WTC11 (cell line): ENCODE measurements at regions not wholly inside any gene's neighbourhood (a gene's known extent, or its start where the extent isn't known, plus 50 kb on each side); places are given as distances from the start of the nearest gene placed in this dataset.

Experiments used
- ATAC-seq: fragments of 200-7000 bp; cut with Tn5 transposase; 2 replicates; pipeline ENCODE4 v1.10.0; 2021; ENCODE audit warnings: mild to moderate bottlenecking, moderate library complexity
- CTCF ChIA-PET: fragments of 300-600 bp; sonication (Branson Sonifier 250); formaldehyde crosslinking; loops from one replicate; lab custom pipeline; 2021; ENCODE audit warnings: antibody characterized with exemption; lab: Charles Lee
- POLR2A ChIA-PET: fragments of 350-600 bp; sonication (Branson Sonifier 250); formaldehyde crosslinking; loops from one replicate; lab custom pipeline; 2021; ENCODE audit warnings: antibody characterized with exemption; lab: Charles Lee
- DNase-seq: peaks from one replicate; pipeline ENCODE4 v3.0.0; 2021; ENCODE audit warnings: low spot score
- H3K27ac Mint-ChIP-seq: 2 replicates; pipeline ENCODE4 v1.8.0; 2021; ENCODE audit warnings: mixed read lengths
- H3K27me3 Mint-ChIP-seq: 2 replicates; pipeline ENCODE4 v1.8.0; 2021; ENCODE audit warnings: low read depth, mild to moderate bottlenecking, moderate library complexity, mixed read lengths
- H3K36me3 Mint-ChIP-seq: 2 replicates; pipeline ENCODE4 v1.8.0; 2021; ENCODE audit warnings: mixed read lengths
- H3K4me1 Mint-ChIP-seq: 2 replicates; pipeline ENCODE4 v1.8.0; 2022; ENCODE audit warnings: mixed read lengths
- H3K4me3 Mint-ChIP-seq: 2 replicates; pipeline ENCODE4 v1.8.0; 2021; ENCODE audit warnings: mild to moderate bottlenecking, moderate library complexity, mixed read lengths
- H3K9me3 Mint-ChIP-seq: 2 replicates; pipeline ENCODE4 v1.8.0; 2021; ENCODE audit warnings: mixed read lengths
- ATF1 ChIP-seq: sonication (generic); formaldehyde crosslinking; IDR thresholded peaks from 2 replicates; pipeline ENCODE4 v1.8.1; 2023; ENCODE audit warnings: mild to moderate bottlenecking, moderate library complexity, missing genetic modification reagents
- CREB1 ChIP-seq: sonication (generic); formaldehyde crosslinking; IDR thresholded peaks from 2 replicates; pipeline ENCODE4 v1.8.0; 2023; ENCODE audit warnings: mild to moderate bottlenecking, missing genetic modification reagents
- CREM ChIP-seq: sonication (generic); formaldehyde crosslinking; IDR thresholded peaks from 2 replicates; pipeline ENCODE4 v1.8.1; 2022; ENCODE audit warnings: mild to moderate bottlenecking, missing genetic modification reagents, moderate library complexity
- FOXJ3 ChIP-seq: sonication (generic); formaldehyde crosslinking; IDR thresholded peaks from 2 replicates; pipeline ENCODE4 v1.9.0; 2021; ENCODE audit warnings: missing genetic modification reagents, mild to moderate bottlenecking, borderline replicate concordance
- FOXP1 ChIP-seq: sonication (generic); formaldehyde crosslinking; IDR thresholded peaks from 2 replicates; pipeline ENCODE4 v1.8.0; 2022; ENCODE audit warnings: missing genetic modification reagents, mild to moderate bottlenecking, moderate library complexity, borderline replicate concordance
- HMGA2 ChIP-seq: fragments of 250-450 bp; sonication (Bioruptor Pico); IDR thresholded peaks from 2 replicates; pipeline ENCODE4 v1.4.0; 2021; ENCODE audit warnings: mild to moderate bottlenecking, moderate library complexity
- JAZF1 ChIP-seq: fragments of 250-450 bp; sonication (Bioruptor Pico); IDR thresholded peaks from 2 replicates; pipeline ENCODE4 v1.9.0; 2021; ENCODE audit warnings: moderate library complexity, mild to moderate bottlenecking, inconsistent platforms
- JUN ChIP-seq: sonication (generic); formaldehyde crosslinking; IDR thresholded peaks from 2 replicates; pipeline ENCODE4 v1.8.0; 2023; ENCODE audit warnings: mild to moderate bottlenecking, missing genetic modification reagents
- NFE2L1 ChIP-seq: sonication (generic); formaldehyde crosslinking; IDR thresholded peaks from 2 replicates; pipeline ENCODE4 v1.8.1; 2023; ENCODE audit warnings: missing genetic modification reagents
- TEAD4 ChIP-seq: sonication (generic); formaldehyde crosslinking; IDR thresholded peaks from 2 replicates; pipeline ENCODE4 v1.8.0; 2022; ENCODE audit warnings: mild to moderate bottlenecking, missing genetic modification reagents
- ZNF232 ChIP-seq: sonication (generic); formaldehyde crosslinking; IDR thresholded peaks from 2 replicates; pipeline ENCODE4 v1.8.0; 2022; ENCODE audit warnings: mild to moderate bottlenecking, missing genetic modification reagents
- TF ChIP-seq, protein P1 (sequence below): sonication (generic); formaldehyde crosslinking; IDR thresholded peaks from 2 replicates; pipeline ENCODE4 v1.8.0; 2022; ENCODE audit warnings: mild to moderate bottlenecking, missing genetic modification reagents
- TF ChIP-seq, protein P2 (sequence below): sonication (generic); formaldehyde crosslinking; IDR thresholded peaks from 2 replicates; pipeline ENCODE4 v1.8.1; 2023; ENCODE audit warnings: mild to moderate bottlenecking, missing genetic modification reagents, moderate library complexity
- TF ChIP-seq, protein P3 (sequence below): sonication (generic); formaldehyde crosslinking; IDR thresholded peaks from 2 replicates; pipeline ENCODE4 v1.8.1; 2023; ENCODE audit warnings: mild to moderate bottlenecking, missing genetic modification reagents
- TF ChIP-seq, protein P4 (sequence below): sonication (generic); formaldehyde crosslinking; IDR thresholded peaks from 2 replicates; pipeline ENCODE4 v1.8.1; 2023; ENCODE audit warnings: mild to moderate bottlenecking, moderate library complexity, missing genetic modification reagents
- TF ChIP-seq, protein P5 (sequence below): sonication (generic); formaldehyde crosslinking; IDR thresholded peaks from 2 replicates; pipeline ENCODE4 v1.8.1; 2022; ENCODE audit warnings: low read depth, missing genetic modification reagents, borderline replicate concordance
- TF ChIP-seq, protein P6 (sequence below): sonication (generic); formaldehyde crosslinking; conservative IDR thresholded peaks from 2 replicates; pipeline ENCODE4 v1.8.1; 2023; ENCODE audit warnings: mild to moderate bottlenecking, low read depth, missing genetic modification reagents, moderate library complexity
- TF ChIP-seq, protein P7 (sequence below): sonication (generic); formaldehyde crosslinking; IDR thresholded peaks from 2 replicates; pipeline ENCODE4 v1.8.0; 2022; ENCODE audit warnings: mild to moderate bottlenecking, missing genetic modification reagents

DNA sequence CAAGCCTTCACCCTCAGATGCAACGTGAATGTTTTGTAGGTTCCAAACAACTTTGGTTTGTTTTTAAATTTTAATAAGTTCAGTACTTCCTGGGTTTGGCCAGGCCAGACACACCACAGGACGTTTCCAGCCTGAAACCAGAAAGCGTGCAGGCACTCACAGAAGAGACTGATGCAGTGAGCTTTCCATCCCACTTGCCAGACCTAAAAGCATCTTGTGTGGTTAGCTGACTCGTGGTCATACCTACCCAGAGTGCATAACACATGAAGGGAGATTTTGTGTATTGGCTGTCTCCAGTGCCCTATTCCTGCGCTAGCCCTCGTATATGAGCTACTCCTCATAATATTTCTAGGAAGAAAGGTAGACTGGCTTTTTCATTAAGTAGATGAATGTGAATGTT is 297.3 kb upstream of the FAR2 start (continued):
- TF ChIP-seq, protein P1, sequence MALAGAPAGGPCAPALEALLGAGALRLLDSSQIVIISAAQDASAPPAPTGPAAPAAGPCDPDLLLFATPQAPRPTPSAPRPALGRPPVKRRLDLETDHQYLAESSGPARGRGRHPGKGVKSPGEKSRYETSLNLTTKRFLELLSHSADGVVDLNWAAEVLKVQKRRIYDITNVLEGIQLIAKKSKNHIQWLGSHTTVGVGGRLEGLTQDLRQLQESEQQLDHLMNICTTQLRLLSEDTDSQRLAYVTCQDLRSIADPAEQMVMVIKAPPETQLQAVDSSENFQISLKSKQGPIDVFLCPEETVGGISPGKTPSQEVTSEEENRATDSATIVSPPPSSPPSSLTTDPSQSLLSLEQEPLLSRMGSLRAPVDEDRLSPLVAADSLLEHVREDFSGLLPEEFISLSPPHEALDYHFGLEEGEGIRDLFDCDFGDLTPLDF: no peak

DNA sequence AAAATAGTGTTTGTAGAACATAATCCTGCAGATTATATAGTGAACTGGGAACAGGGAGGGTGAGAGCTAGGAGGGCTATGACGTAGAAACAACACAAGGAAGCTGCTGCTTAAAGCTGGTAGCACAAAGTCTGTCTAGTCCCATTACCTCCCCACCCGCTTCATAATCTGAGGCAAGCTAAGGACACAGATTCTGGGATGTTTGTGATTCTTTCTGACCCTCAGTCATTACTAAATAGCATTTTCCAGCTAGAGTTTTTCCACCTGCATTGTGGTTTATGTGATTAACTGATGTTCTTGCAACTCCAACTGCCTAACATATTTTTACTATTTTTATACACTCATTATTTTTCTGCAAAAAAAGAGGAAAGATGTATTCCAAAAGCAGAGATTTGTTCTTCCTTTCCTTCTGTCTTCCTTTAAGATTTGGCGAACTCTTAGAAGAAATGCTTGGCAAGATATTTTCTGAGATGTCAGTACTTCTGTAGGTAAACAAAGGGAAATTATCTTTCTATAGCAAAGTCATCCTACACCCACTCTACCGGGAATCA is 293.2 kb upstream of the FAR2 start:
- no peak overlapping the region for H3K27ac Mint-ChIP-seq
- no peaks in the 10 kb centered on the region for H3K27me3 Mint-ChIP-seq

DNA sequence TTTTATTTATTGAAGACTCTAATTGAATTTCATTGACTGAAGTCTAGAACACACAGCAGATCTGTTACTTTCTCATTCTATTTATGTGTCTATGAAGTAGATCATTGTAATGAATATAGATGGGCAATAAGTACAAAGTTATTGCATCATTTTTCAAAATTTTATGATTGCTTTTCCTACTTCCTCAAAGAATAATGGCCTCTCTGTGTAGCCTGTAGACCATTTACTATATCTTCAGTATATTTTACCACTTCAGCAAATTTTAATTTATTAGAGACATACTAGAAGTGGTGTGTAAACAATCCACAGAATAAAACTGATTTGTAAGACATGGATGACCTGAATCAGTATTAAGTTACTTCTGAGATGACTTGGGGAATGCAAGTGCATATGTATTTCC is 291.7 kb upstream of the FAR2 start:
- CTCF ChIA-PET: no interaction called here
- POLR2A ChIA-PET: interaction anchor here (0.8 kb wide), 1 partner anchor 10 kb away, joined by 3 read pairs; no protein-coding TSS in a partner anchor

More for the DNA sequence above, 293.2 kb upstream of the FAR2 start:
- Mint-ChIP-seq H3K4me3 (no peak overlapping the region), H3K4me1 (peaks cover 21% of the 10 kb centered on the region), H3K36me3 (no peaks in the 10 kb centered on the region), H3K9me3 (no peaks in the 10 kb centered on the region)
- no peak for DNase-seq
- ChIA-PET POLR2A (no interaction called here), CTCF (no interaction called here)
- TF ChIP-seq CREM (CRISPR knock-in tag) (no peak), JUN (no peak), HMGA2 (CRISPR knock-in tag) (no peak), CREB1 (no peak), FOXP1 (CRISPR knock-in tag) (no peak), FOXJ3 (CRISPR knock-in tag) (no peak)
- TF ChIP-seq, protein P2, sequence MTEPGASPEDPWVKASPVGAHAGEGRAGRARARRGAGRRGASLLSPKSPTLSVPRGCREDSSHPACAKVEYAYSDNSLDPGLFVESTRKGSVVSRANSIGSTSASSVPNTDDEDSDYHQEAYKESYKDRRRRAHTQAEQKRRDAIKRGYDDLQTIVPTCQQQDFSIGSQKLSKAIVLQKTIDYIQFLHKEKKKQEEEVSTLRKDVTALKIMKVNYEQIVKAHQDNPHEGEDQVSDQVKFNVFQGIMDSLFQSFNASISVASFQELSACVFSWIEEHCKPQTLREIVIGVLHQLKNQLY (CRISPR knock-in tag): no peak
- TF ChIP-seq, protein P3, sequence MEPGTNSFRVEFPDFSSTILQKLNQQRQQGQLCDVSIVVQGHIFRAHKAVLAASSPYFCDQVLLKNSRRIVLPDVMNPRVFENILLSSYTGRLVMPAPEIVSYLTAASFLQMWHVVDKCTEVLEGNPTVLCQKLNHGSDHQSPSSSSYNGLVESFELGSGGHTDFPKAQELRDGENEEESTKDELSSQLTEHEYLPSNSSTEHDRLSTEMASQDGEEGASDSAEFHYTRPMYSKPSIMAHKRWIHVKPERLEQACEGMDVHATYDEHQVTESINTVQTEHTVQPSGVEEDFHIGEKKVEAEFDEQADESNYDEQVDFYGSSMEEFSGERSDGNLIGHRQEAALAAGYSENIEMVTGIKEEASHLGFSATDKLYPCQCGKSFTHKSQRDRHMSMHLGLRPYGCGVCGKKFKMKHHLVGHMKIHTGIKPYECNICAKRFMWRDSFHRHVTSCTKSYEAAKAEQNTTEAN (CRISPR knock-in tag): no peak
- ATAC-seq: no peak

DNA sequence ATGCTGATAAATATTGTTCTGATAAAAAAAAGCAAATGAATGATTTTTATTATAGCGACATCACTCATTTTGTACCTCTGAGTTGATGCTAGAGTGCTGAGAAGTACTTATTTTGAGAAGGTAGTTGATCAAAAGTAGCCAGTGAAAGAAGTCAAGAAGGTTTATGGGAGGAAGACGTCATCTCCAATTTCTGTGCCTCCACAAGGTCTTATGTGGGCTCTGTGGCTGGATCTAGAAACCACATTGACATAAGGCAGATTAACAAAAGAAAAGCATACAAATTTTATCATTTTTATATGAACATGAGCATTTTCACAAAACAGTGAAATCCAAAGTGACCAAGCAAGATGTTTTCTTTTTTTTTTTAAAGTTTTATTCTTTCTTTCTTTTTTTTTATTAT is 289.5 kb upstream of the FAR2 start:
- Mint-ChIP-seq H3K27me3 (no peaks in the 10 kb centered on the region), H3K36me3 (no peaks in the 10 kb centered on the region), H3K9me3 (no peaks in the 10 kb centered on the region), H3K4me1 (peaks cover 21% of the 10 kb centered on the region), H3K4me3 (no peak overlapping the region), H3K27ac (no peak overlapping the region)
- POLR2A ChIA-PET: no interaction called here
- ATAC-seq (no peak), DNase-seq (no peak)
- CTCF ChIA-PET: no interaction called here
- TF ChIP-seq, protein P4, sequence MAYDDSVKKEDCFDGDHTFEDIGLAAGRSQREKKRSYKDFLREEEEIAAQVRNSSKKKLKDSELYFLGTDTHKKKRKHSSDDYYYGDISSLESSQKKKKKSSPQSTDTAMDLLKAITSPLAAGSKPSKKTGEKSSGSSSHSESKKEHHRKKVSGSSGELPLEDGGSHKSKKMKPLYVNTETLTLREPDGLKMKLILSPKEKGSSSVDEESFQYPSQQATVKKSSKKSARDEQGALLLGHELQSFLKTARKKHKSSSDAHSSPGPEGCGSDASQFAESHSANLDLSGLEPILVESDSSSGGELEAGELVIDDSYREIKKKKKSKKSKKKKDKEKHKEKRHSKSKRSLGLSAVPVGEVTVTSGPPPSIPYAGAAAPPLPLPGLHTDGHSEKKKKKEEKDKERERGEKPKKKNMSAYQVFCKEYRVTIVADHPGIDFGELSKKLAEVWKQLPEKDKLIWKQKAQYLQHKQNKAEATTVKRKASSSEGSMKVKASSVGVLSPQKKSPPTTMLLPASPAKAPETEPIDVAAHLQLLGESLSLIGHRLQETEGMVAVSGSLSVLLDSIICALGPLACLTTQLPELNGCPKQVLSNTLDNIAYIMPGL (CRISPR knock-in tag): no peak
- TF ChIP-seq, protein P5, sequence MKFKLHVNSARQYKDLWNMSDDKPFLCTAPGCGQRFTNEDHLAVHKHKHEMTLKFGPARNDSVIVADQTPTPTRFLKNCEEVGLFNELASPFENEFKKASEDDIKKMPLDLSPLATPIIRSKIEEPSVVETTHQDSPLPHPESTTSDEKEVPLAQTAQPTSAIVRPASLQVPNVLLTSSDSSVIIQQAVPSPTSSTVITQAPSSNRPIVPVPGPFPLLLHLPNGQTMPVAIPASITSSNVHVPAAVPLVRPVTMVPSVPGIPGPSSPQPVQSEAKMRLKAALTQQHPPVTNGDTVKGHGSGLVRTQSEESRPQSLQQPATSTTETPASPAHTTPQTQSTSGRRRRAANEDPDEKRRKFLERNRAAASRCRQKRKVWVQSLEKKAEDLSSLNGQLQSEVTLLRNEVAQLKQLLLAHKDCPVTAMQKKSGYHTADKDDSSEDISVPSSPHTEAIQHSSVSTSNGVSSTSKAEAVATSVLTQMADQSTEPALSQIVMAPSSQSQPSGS (CRISPR knock-in tag): no peak
- TF ChIP-seq ATF1 (CRISPR knock-in tag) (no peak), CREB1 (no peak), JAZF1 (no peak), JUN (no peak), NFE2L1 (CRISPR knock-in tag) (no peak)
- TF ChIP-seq, protein P6, sequence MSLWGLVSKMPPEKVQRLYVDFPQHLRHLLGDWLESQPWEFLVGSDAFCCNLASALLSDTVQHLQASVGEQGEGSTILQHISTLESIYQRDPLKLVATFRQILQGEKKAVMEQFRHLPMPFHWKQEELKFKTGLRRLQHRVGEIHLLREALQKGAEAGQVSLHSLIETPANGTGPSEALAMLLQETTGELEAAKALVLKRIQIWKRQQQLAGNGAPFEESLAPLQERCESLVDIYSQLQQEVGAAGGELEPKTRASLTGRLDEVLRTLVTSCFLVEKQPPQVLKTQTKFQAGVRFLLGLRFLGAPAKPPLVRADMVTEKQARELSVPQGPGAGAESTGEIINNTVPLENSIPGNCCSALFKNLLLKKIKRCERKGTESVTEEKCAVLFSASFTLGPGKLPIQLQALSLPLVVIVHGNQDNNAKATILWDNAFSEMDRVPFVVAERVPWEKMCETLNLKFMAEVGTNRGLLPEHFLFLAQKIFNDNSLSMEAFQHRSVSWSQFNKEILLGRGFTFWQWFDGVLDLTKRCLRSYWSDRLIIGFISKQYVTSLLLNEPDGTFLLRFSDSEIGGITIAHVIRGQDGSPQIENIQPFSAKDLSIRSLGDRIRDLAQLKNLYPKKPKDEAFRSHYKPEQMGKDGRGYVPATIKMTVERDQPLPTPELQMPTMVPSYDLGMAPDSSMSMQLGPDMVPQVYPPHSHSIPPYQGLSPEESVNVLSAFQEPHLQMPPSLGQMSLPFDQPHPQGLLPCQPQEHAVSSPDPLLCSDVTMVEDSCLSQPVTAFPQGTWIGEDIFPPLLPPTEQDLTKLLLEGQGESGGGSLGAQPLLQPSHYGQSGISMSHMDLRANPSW (CRISPR knock-in tag): no peak

More for the DNA sequence above, 291.7 kb upstream of the FAR2 start:
- Mint-ChIP-seq H3K4me1 (peaks cover 21% of the 10 kb centered on the region), H3K27me3 (no peaks in the 10 kb centered on the region), H3K36me3 (no peaks in the 10 kb centered on the region), H3K4me3 (no peak overlapping the region), H3K9me3 (no peaks in the 10 kb centered on the region), H3K27ac (no peak overlapping the region)
- no peak for ATAC-seq
- DNase-seq: no peak
- TF ChIP-seq TEAD4 (CRISPR knock-in tag): no peak
- TF ChIP-seq, protein P7, sequence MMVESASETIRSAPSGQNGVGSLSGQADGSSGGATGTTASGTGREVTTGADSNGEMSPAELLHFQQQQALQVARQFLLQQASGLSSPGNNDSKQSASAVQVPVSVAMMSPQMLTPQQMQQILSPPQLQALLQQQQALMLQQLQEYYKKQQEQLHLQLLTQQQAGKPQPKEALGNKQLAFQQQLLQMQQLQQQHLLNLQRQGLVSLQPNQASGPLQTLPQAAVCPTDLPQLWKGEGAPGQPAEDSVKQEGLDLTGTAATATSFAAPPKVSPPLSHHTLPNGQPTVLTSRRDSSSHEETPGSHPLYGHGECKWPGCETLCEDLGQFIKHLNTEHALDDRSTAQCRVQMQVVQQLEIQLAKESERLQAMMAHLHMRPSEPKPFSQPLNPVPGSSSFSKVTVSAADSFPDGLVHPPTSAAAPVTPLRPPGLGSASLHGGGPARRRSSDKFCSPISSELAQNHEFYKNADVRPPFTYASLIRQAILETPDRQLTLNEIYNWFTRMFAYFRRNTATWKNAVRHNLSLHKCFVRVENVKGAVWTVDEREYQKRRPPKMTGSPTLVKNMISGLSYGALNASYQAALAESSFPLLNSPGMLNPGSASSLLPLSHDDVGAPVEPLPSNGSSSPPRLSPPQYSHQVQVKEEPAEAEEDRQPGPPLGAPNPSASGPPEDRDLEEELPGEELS (CRISPR knock-in tag): no peak
- no peak for TF ChIP-seq ZNF232 (CRISPR knock-in tag)
- no peak for TF ChIP-seq CREM (CRISPR knock-in tag)
